C4-2B (cell line): ENCODE measurements at regions not wholly inside any gene's neighbourhood (a gene's known extent, or its start where the extent isn't known, plus 50 kb on each side); places are given as distances from the start of the nearest gene placed in this dataset.

Experiments
- CTCF ChIP-seq: fragments of 450-650 bp; conservative IDR thresholded peaks from 2 replicates; pipeline ENCODE4 v1.5.1; 2017; ENCODE audit warnings: mild to moderate bottlenecking
- ZFX ChIP-seq: fragments of 450-650 bp; IDR thresholded peaks from 2 replicates; pipeline ENCODE4 v1.6.1; 2017

GRCh38 chr21:35449846-35450245 lies 400.7 kb upstream of the RUNX1 start:
- no peak for TF ChIP-seq ZFX
- TF ChIP-seq CTCF, result no peak
